ENCODE measurements at regions not wholly inside any gene's neighbourhood (a gene's known extent, or its start where the extent isn't known, plus 50 kb on each side); places are given as distances from the start of the nearest gene placed in this dataset.

- no peak for DNase-seq
Measured at GRCh38 chr12:75894965-75895754, 136.4 kb downstream of the PHLDA1 start.

- no peak for DNase-seq
Measured at GRCh38 chr12:75893765-75894164, 137.8 kb downstream of the PHLDA1 start.

GRCh38 chr12:75892731-75893408 lies 138.7 kb downstream of the PHLDA1 start:
- no peak for DNase-seq

DNA sequence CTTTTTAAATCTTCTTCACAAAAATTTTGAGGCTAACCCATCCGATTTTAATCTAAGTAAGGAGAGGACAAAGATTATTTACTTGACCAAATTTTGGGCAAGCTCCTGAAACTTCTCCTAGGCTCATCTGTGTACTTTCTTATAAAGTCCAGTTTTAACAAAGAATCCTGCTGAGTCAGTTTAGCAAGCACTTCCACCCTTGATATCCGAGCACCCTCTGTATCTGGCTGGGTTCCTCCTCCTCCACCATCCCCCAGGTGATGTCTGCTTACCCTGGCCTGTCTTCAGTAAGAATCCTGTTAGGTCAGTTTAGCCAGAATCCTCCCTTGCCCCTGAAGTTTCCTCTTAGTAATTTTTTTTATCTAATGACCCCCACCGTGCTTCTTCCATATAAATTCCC lies 140.5 kb downstream of the PHLDA1 start:
- DNase-seq: no peak

- DNase-seq: no peak
Measured at GRCh38 chr12:75890660-75891059, 140.9 kb downstream of the PHLDA1 start.

DNA sequence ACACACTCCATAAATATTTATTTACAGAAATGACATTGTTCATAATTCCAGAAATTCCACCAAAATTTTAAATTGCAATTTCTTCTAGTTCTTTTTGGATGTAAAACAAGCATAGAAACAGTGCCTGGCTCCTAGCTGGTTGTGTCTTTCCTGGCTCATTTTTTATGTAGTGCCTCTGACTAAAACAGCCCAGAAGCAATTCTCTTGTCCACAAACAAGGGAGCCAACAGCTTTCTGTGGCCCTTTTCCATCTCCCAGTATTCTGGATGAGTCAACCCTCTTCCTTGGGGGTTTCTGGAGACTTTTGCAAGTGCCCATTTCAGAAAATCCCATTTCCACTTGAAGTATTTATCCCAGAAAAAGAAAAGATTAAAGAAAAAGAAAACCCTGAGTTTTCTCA lies 141.4 kb downstream of the PHLDA1 start:
- no peak for DNase-seq

DNA sequence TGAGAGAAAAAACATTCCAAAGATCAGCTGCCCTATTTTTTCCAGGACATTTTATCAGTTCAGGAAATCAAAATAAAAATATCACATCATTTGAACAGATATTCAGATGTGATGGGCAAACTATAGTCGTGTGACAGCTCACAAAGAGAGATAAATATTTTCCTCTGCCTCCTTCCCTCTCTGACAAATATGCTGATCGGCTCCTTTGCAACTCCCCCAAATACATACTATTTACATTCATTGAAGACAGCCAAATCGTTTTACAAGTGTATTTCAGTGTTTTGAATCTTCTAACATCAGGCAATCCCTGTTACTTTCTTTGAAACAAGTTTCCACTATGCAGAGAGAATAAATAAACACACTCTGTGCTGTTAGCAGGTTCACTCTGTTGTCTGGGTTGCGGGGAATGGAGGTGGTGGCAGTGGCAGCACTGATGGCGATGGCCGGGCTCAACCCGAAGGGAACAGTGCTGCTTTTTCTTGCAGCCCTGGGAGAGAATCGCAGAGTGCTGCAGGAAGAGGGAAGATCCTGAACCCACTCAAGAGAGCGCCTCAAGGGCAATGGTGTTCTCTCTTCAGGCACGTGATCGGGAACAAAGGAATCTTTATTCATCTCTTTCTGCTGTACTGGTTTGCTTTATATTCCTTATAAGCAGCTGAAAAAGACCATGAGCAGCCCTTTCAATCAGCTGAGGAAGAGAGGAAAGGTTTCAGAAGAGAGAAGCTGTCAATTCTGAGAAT lies 142.5 kb downstream of the PHLDA1 start:
- no peak for DNase-seq

DNA sequence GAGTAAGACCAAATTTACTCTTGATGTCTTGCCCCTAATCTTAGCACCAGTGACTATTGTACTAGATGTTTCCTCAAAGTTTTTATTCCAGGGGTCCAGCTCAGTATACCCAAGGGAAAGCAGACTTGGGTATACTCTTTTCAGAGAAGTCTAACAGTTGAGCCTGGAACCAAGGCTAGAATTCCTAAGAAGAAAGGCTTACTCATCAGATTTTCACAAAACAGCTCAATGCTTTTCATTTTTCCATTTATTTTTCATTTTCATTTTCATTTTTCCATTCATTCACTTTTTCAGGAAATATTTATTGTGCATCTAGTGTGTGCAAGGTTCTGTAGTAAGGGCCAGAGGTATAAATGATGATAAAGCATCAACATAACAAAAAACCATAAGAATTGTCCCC lies 143.2 kb downstream of the PHLDA1 start:
- DNase-seq: no peak

DNA sequence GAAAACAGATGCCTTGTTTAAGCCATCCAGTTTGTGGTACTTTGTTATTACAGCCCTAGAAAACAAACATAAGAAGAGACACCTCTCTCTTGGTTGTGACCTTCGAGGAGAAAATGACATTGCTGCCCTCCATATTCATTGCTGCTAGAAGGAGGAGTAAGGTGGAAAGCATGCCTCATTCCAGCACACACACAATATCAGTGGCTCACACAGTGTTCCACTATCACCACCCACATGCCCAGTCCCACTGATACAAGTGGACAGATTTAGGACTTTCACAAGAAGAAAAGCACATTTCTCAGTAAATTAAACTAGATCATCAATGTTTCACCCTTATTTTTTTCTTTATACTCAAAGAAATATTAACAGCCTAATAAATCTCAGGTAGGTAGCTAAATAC lies 143.6 kb downstream of the PHLDA1 start:
- no peak for DNase-seq

DNA sequence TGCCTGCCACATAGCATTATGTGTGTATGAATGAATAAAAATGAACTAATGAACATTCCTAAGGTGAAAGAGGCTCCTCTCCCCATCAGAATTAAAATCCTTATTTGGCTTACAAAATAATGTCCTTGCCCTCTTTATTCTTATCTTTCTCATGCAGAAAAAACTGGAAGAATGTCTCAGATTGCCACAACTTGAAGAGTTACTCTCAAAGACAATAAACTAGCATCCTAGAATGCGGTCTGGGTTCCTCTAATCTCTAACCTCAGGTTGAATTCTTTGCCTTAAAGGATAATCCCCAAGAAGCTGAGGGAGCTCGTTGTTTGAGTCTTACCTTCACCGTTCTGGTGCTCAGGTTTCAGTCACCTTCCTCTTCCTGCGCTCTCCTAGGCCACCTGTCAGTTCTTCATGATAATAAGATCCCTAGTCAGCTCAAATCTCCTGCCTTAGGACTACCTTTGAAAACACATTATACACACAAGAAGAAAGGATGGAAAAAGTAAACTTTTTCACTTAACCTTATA lies 147.1 kb downstream of the PHLDA1 start:
- no peak for DNase-seq

- no peak for DNase-seq
Measured at GRCh38 chr12:75883241-75883640, 148.3 kb downstream of the PHLDA1 start.

- no peak for DNase-seq
Measured at GRCh38 chr12:75882421-75882820, 149.2 kb downstream of the PHLDA1 start.

DNA sequence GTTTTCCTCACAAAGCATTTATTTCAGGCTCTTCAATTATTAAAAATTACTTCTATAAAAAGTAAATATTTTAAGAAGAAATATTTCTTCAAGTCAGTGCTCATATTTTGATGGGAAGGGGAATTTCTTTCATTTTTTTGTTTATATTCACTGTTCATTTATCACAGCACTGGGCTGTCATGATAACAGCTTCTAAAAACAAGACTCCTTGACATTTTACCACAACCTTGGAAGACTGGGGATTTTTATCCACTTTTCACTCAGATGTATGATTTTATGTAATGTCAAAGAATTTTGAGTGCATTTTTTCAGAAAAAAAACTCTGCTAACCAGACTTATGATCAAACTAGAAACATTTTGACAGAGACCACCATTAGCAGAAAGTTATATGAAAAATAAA lies 149.7 kb downstream of the PHLDA1 start:
- DNase-seq: no peak

- DNase-seq: no peak
Measured at GRCh38 chr12:75877763-75878621, 153.6 kb downstream of the PHLDA1 start.

DNA sequence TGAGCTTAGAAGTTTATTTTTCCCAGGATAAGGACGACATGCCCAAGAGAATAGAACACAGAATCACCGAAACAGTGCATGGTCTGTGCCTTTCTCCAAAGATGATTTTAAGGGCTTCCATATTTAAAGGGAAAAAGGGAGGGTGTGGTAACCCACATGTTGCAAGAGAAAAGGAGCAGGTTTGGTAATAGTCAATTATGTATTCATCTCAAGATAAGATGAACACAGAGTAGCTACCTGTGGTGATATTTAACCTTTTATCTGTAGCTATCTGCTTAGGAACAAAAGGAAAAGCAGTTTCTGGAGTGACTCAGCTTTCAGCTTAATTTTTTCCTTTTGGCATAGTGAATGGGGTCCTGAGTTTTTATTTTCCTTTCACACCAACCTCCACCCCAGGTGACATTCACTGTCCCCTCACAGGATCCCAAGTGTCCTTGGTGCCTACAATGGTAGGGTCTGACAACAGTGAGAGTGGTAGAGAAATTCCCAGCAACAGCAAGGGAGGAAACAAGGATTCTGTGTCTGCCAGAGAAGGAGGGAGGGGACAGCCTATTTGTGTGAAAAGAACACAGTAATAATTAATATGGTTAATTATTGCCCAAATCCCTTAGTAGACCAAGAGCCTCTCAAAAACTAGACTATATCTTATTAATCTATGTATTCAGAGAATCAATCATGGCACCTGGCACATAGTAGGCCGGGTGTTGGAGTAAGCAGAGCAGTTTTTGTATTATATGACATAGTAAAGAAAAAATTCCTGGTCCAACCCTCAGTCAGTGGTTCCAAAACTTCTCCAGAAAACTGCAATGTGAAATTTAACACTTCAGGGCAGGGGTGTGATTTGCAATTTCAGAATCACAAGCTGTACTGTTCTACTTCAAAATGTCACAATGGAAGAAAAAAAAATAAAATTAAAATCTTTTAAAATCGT lies 154.5 kb downstream of the PHLDA1 start:
- DNase-seq: no peak

DNA sequence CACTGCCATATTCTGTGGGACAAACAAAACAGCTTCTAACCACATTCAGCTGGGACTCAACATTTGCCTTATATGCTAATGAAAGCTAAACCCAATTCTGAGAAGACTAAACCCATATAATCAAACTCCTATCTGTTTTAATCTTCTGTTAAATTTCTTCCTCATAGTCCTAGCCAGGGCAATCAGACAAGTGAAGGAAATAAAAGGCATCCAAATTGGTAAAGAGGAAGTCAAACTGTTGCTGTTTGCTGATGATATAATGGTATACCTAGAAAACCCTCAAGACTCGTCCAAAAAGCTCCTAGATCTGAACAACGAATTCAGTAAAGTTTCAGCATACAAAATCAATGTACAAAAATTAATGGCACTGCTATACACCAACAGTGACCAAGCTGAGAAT lies 157.1 kb downstream of the PHLDA1 start:
- no peak for DNase-seq

DNA sequence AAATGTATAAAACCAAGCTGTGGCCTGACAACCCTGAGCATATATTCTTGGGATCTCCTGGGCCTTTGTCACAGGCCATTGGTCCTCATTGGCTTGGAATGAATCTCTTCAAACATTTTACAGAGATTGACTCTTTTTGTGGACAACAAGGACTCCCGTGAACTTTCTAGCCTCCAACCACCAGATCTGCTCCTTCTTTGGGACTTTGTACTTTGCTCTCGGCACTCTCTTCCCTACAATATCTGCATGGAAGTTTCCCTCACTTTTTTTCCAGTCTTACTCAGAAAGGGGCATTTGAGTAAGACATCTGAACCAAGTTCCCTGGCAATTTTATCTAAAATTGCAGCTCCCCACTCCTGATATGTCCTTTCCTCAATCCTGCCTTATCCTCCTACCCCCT lies 158.8 kb downstream of the PHLDA1 start:
- DNase-seq: no peak

DNA sequence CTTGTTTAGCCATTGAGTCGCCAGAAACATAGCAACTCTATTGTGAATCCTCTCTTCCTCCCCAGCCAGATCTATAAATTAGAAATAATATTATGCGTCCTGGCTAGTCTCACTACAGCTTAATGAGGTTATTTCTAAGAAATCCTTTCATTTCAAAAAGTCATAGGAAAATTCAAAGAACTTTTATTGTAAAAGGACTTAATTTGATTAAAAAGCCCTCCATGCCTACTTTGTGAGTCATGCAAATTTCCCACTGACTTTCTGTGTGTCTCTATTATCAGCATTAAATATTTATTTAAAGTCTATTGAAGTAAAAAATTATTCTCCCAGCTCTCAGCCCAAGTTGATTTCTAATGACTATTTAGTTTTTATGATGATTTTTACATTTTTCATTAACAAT lies 160.7 kb downstream of the PHLDA1 start:
- DNase-seq: no peak

DNA sequence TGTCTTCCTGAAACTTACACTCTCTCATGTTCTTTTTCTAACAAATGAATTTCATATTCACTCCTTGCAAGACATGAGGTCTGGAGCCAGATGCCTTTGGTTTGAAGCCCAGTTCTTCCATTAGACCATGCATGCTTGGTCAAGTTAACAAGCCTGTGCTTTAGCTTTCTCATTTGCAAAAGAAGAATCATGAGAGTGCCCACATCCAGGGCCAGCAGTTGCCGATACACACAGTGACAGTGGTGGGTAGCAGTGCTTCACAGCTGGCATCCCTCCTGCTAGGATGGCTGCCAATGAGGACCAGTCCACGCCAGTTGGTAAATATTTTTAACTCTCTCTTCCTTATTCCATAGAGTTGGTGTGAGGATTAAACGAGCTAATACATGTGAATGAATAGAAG lies 163.1 kb downstream of the PHLDA1 start:
- DNase-seq: no peak

DNA sequence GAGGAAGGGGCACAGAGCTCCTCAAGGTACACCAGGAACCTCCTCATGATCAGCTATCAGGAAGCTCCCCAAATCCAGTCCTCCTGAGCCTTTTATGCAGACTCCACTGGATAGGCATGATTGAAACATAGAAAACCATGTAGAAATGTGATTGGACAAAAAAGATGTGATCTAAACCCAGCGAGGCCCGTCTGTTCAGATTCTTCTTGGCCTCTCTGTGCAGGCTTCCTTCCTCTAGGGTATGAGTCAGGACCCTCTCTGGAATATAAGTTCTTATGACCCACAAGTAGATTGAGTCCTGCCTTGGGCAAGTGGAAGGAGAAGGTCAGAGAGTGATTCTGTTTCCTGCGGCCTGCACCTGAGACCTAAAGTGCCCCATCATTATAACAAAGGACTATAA lies 166.3 kb downstream of the PHLDA1 start:
- DNase-seq: no peak

- DNase-seq: no peak
Measured at GRCh38 chr12:75864161-75864560, 167.4 kb downstream of the PHLDA1 start.

DNA sequence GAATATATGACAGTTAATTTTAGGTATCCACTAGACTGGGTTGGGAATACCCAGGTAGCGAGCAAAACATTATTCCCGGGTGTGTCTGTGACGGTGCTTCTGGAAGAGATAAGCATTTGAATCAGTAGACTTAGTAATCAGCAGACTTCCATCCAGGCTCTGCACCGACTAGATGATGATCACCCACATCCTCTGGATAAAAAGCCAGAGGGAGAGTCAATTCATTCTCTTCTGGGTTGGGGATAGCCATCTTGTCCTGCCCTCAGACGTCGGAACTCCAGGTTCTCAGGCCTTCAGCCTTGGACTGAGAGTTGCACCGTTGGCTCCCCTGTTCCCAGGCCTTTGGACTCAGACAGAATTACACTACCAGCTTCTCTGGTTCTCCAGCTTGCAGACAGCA lies 168.0 kb downstream of the PHLDA1 start:
- DNase-seq: no peak
